Endothelial cell (in vitro differentiated cells): ENCODE measurements at regions not wholly inside any gene's neighbourhood (a gene's known extent, or its start where the extent isn't known, plus 50 kb on each side); places are given as distances from the start of the nearest gene placed in this dataset.
"Not testable (repeated sequence)": the region's sequence is repeated elsewhere in the genome, so short reads cannot be mapped to it uniquely, and the experiment has no call there.

Source experiments
- DNase-seq: peaks from one replicate; pipeline ENCODE4 v3.0.0; 2021; ENCODE audit warnings: low spot score
- H3K27ac Mint-ChIP-seq: one replicate; pipeline ENCODE4 v1.8.0; 2021; ENCODE audit warnings: mixed read lengths, inconsistent platforms; ENCODE audit not compliant: unreplicated experiment
- H3K27me3 Mint-ChIP-seq: one replicate; pipeline ENCODE4 v1.8.0; 2021; ENCODE audit warnings: mild to moderate bottlenecking, moderate library complexity, mixed read lengths, inconsistent platforms; ENCODE audit not compliant: unreplicated experiment
- H3K36me3 Mint-ChIP-seq: one replicate; pipeline ENCODE4 v1.8.0; 2021; ENCODE audit warnings: mild to moderate bottlenecking, low read depth, mixed read lengths, inconsistent platforms; ENCODE audit not compliant: unreplicated experiment
- H3K4me1 Mint-ChIP-seq: one replicate; pipeline ENCODE4 v1.8.0; 2021; ENCODE audit warnings: mild to moderate bottlenecking, mixed read lengths, inconsistent platforms; ENCODE audit not compliant: unreplicated experiment
- H3K4me3 Mint-ChIP-seq: one replicate; pipeline ENCODE4 v1.8.0; 2021; ENCODE audit warnings: mild to moderate bottlenecking, mixed read lengths, inconsistent platforms; ENCODE audit not compliant: unreplicated experiment
- H3K9me3 Mint-ChIP-seq: one replicate; pipeline ENCODE4 v1.8.0; 2021; ENCODE audit warnings: mixed read lengths, inconsistent platforms; ENCODE audit not compliant: unreplicated experiment
- CTCF ChIP-seq: fragments of 200-600 bp; sonication (generic); IDR thresholded peaks from one replicate; pipeline ENCODE4 v1.5.0; 2021; ENCODE audit warnings: antibody characterized with exemption; ENCODE audit not compliant: unreplicated experiment

GRCh38 chr9:80485420-80486250 is 913.9 kb downstream of the TLE4 start:
- no peak for DNase-seq
- Mint-ChIP-seq H3K27me3 (no peaks in the 10 kb centered on the region), H3K27ac (no peak overlapping the region), H3K4me3 (no peak overlapping the region), H3K4me1 (no peaks in the 10 kb centered on the region), H3K36me3 (no peaks in the 10 kb centered on the region), H3K9me3 (no peaks in the 10 kb centered on the region)
- no peak for TF ChIP-seq CTCF

- H3K4me3 Mint-ChIP-seq, H3K27ac Mint-ChIP-seq, DNase-seq, H3K9me3 Mint-ChIP-seq, H3K36me3 Mint-ChIP-seq, H3K27me3 Mint-ChIP-seq, H3K4me1 Mint-ChIP-seq: not testable (repeated sequence)
Measured at GRCh38 chr9:80482251-80482650, 910.5 kb downstream of the TLE4 start.

GRCh38 chr9:80467632-80468031 is 895.9 kb downstream of the TLE4 start:
- Mint-ChIP-seq H3K27me3 (peaks cover 1% of the 10 kb centered on the region), H3K4me3 (no peak overlapping the region), H3K36me3 (no peaks in the 10 kb centered on the region), H3K27ac (no peak overlapping the region), H3K4me1 (no peaks in the 10 kb centered on the region), H3K9me3 (no peaks in the 10 kb centered on the region)
- no peak for TF ChIP-seq CTCF
- no peak for DNase-seq

GRCh38 chr9:80465556-80465955 is 893.8 kb downstream of the TLE4 start:
- no peaks in the 10 kb centered on the region for H3K36me3 Mint-ChIP-seq
- no peak overlapping the region for H3K4me3 Mint-ChIP-seq
- no peak for DNase-seq
- no peak overlapping the region for H3K27ac Mint-ChIP-seq
- no peaks in the 10 kb centered on the region for H3K4me1 Mint-ChIP-seq
- no peaks in the 10 kb centered on the region for H3K9me3 Mint-ChIP-seq
- no peaks in the 10 kb centered on the region for H3K27me3 Mint-ChIP-seq
- no peak for TF ChIP-seq CTCF

GRCh38 chr9:80449513-80449912 is 877.7 kb downstream of the TLE4 start:
- Mint-ChIP-seq H3K36me3 (no peaks in the 10 kb centered on the region), H3K9me3 (no peaks in the 10 kb centered on the region), H3K4me1 (no peaks in the 10 kb centered on the region), H3K27ac (no peak overlapping the region), H3K4me3 (no peak overlapping the region), H3K27me3 (no peaks in the 10 kb centered on the region)
- DNase-seq: no peak
- TF ChIP-seq CTCF: no peak
